ENCODE measurements at regions not wholly inside any gene's neighbourhood (a gene's known extent, or its start where the extent isn't known, plus 50 kb on each side); places are given as distances from the start of the nearest gene placed in this dataset.
"Not testable (repeated sequence)": the region's sequence is repeated elsewhere in the genome, so short reads cannot be mapped to it uniquely, and the experiment has no call there.

GRCh38 chr9:38328765-38329164 is 63.7 kb upstream of the ALDH1B1 start:
- ATAC-seq (no peak), DNase-seq (ENCODE audit: low read depth, low spot score) (no peak)
- Histone ChIP-seq H3K27me3 (ENCODE audit: control insufficient read depth, insufficient read depth, low read length) (peaks cover 2% of the 10 kb centered on the region; the same call in 1 of the 2 replicates), H3K36me3 (ENCODE audit: control insufficient read depth, insufficient read depth, low read length) (no peaks in the 10 kb centered on the region), H3K9me3 (ENCODE audit: control insufficient read depth, insufficient read depth, low read depth, low read length) (no peaks in the 10 kb centered on the region), H3K27ac (ENCODE audit: low read length) (no peak overlapping the region), H3K4me1 (ENCODE audit: control insufficient read depth, insufficient read depth, low read length) (no peaks in the 10 kb centered on the region), H3K4me3 (ENCODE audit: low read depth in 2 of 2, low read length in 2 of 2) (no peak overlapping the region)
- in situ Hi-C loops (cut with HindIII; ENCODE audit: low pct_unique_long_range_greater_than_20kb, low sequenced_read_pairs), result no loop called here
- POLR2A ChIA-PET, result no interaction called here
- CTCF ChIA-PET, result no interaction called here
- intact Hi-C loops (cut with micrococcal nuclease; ENCODE audit: unreplicated experiment), result no loop called here
- TF ChIP-seq POLR2AphosphoS5 (IDR thresholded peaks at IDR 0.05; ENCODE audit: low read depth, low read length), result no peak
- no peak for TF ChIP-seq CTCF (IDR thresholded peaks at IDR 0.05)
- no peak for TF ChIP-seq TCF7L2 (IDR thresholded peaks at IDR 0.05; ENCODE audit: low read depth, low read length)
- TF ChIP-seq SIN3A (IDR thresholded peaks at IDR 0.05; ENCODE audit: borderline replicate concordance, insufficient read depth, low read depth, low read length), result no peak
- no peak for TF ChIP-seq REST (IDR thresholded peaks at IDR 0.05; ENCODE audit: insufficient read depth in 1 of 2, low read depth in 2 of 2, low read length in 1 of 2)
- BruUV-seq (replicated peaks), result no TSS peak

- Histone ChIP-seq H3K9me3 (ENCODE audit: control insufficient read depth, insufficient read depth, low read depth, low read length) (no peaks in the 10 kb centered on the region), H3K4me3 (ENCODE audit: low read depth in 2 of 2, low read length in 2 of 2) (no peak overlapping the region), H3K27ac (ENCODE audit: low read length) (no peak overlapping the region), H3K36me3 (ENCODE audit: control insufficient read depth, insufficient read depth, low read length) (no peaks in the 10 kb centered on the region; the same call in 1 of the 2 replicates), H3K4me1 (ENCODE audit: control insufficient read depth, insufficient read depth, low read length) (no peaks in the 10 kb centered on the region), H3K27me3 (ENCODE audit: control insufficient read depth, insufficient read depth, low read length) (peaks cover 2% of the 10 kb centered on the region; the same call in 1 of the 2 replicates)
- POLR2A ChIA-PET, result no interaction called here
- DNase-seq (ENCODE audit: low read depth, low spot score), result no peak
- no peak for ATAC-seq
- intact Hi-C loops (cut with micrococcal nuclease; ENCODE audit: unreplicated experiment) (no loop called here), in situ Hi-C loops (cut with HindIII; ENCODE audit: low pct_unique_long_range_greater_than_20kb, low sequenced_read_pairs) (no loop called here)
- no TSS peak for BruUV-seq (replicated peaks)
- TF ChIP-seq POLR2AphosphoS5 (IDR thresholded peaks at IDR 0.05; ENCODE audit: low read depth, low read length) (no peak), CTCF (IDR thresholded peaks at IDR 0.05) (no peak), REST (IDR thresholded peaks at IDR 0.05; ENCODE audit: insufficient read depth in 1 of 2, low read depth in 2 of 2, low read length in 1 of 2) (no peak), SIN3A (IDR thresholded peaks at IDR 0.05; ENCODE audit: borderline replicate concordance, insufficient read depth, low read depth, low read length) (no peak), TCF7L2 (IDR thresholded peaks at IDR 0.05; ENCODE audit: low read depth, low read length) (no peak)
- CTCF ChIA-PET, result no interaction called here
Measured at GRCh38 chr9:38326122-38326521, 66.4 kb upstream of the ALDH1B1 start.

- BruUV-seq (replicated peaks); H3K27me3 ChIP-seq (ENCODE audit: control insufficient read depth, insufficient read depth, low read length); POLR2A ChIA-PET; H3K9me3 ChIP-seq (ENCODE audit: control insufficient read depth, insufficient read depth, low read depth, low read length); intact Hi-C loops (cut with micrococcal nuclease; ENCODE audit: unreplicated experiment); CTCF ChIA-PET; H3K36me3 ChIP-seq (ENCODE audit: control insufficient read depth, insufficient read depth, low read length); H3K4me1 ChIP-seq (ENCODE audit: control insufficient read depth, insufficient read depth, low read length); H3K4me3 ChIP-seq (ENCODE audit: low read depth in 2 of 2, low read length in 2 of 2); ATAC-seq; H3K27ac ChIP-seq (ENCODE audit: low read length); DNase-seq (ENCODE audit: low read depth, low spot score); in situ Hi-C loops (cut with HindIII; ENCODE audit: low pct_unique_long_range_greater_than_20kb, low sequenced_read_pairs): not testable (repeated sequence)
Measured at GRCh38 chr9:38324213-38324612, 68.3 kb upstream of the ALDH1B1 start.
